Lung microvascular endothelial cell (primary cell): ENCODE measurements at regions not wholly inside any gene's neighbourhood (a gene's known extent, or its start where the extent isn't known, plus 50 kb on each side); places are given as distances from the start of the nearest gene placed in this dataset.
"Not testable (repeated sequence)": the region's sequence is repeated elsewhere in the genome, so short reads cannot be mapped to it uniquely, and the experiment has no call there.

Experiments used
- DNase-seq, 2 donors: peaks; one replicate each; pipeline versions ENCODE4 v3.0.0 to v3.0.0-alpha.2; 2010; ENCODE audit warnings: low read depth in 2 of 2

GRCh38 chr3:5690904-5691532 is 503.5 kb downstream of the EDEM1 start:
- DNase-seq: no peak

GRCh38 chr3:5692446-5692845 is 504.9 kb downstream of the EDEM1 start:
- no peak for DNase-seq

GRCh38 chr3:5694266-5694665 is 506.8 kb downstream of the EDEM1 start:
- DNase-seq: no peak

- no peak for DNase-seq
Measured at GRCh38 chr3:5698851-5699250, 511.3 kb downstream of the EDEM1 start.

- DNase-seq: no peak
Measured at GRCh38 chr3:5699313-5699712, 511.8 kb downstream of the EDEM1 start.

GRCh38 chr3:5699811-5700210 is 512.3 kb downstream of the EDEM1 start:
- no peak for DNase-seq

- DNase-seq: not testable (repeated sequence)
Measured at GRCh38 chr3:5701005-5701404, 513.5 kb downstream of the EDEM1 start.

- DNase-seq: no peak
Measured at GRCh38 chr3:5707794-5708193, 520.3 kb downstream of the EDEM1 start.

GRCh38 chr3:5709714-5710113 is 522.2 kb downstream of the EDEM1 start:
- no peak for DNase-seq

- DNase-seq: no peak
Measured at GRCh38 chr3:5710718-5711117, 523.2 kb downstream of the EDEM1 start.

GRCh38 chr3:5717254-5717653 is 529.7 kb downstream of the EDEM1 start:
- no peak for DNase-seq

- DNase-seq: not testable (repeated sequence)
Measured at GRCh38 chr3:5719668-5720067, 532.2 kb downstream of the EDEM1 start.

GRCh38 chr3:5725801-5726200 is 538.3 kb downstream of the EDEM1 start:
- no peak for DNase-seq

- no peak for DNase-seq
Measured at GRCh38 chr3:5726621-5727020, 539.1 kb downstream of the EDEM1 start.

GRCh38 chr3:5727743-5728484 is 540.4 kb downstream of the EDEM1 start:
- no peak for DNase-seq

- no peak for DNase-seq
Measured at GRCh38 chr3:5729852-5730251, 542.3 kb downstream of the EDEM1 start.

- DNase-seq: no peak
Measured at GRCh38 chr3:5731100-5731499, 543.6 kb downstream of the EDEM1 start.

- no peak for DNase-seq
Measured at GRCh38 chr3:5732081-5732480, 544.6 kb downstream of the EDEM1 start.

- DNase-seq: no peak
Measured at GRCh38 chr3:5733995-5734394, 546.5 kb downstream of the EDEM1 start.

GRCh38 chr3:5735896-5736295 is 548.4 kb downstream of the EDEM1 start:
- no peak for DNase-seq

GRCh38 chr3:5739299-5739935 is 551.9 kb downstream of the EDEM1 start:
- DNase-seq: no peak

GRCh38 chr3:5739949-5740348 is 552.4 kb downstream of the EDEM1 start:
- no peak for DNase-seq

GRCh38 chr3:5741017-5741416 is 553.5 kb downstream of the EDEM1 start:
- no peak for DNase-seq
